GM12878 (cell line): ENCODE measurements at regions not wholly inside any gene's neighbourhood (a gene's known extent, or its start where the extent isn't known, plus 50 kb on each side); places are given as distances from the start of the nearest gene placed in this dataset.

Source experiments
- ATAC-seq: fragments of 200-7000 bp; cut with Tn5 transposase; 3 replicates; pipeline ENCODE4 v1.9.1; 2020; ENCODE audit warnings: mild to moderate bottlenecking, moderate library complexity
- BruUV-seq: library from RNA; stranded (reverse); fragments of 400-500 nt; replicated peaks from 2 replicates; lab custom pipeline; 2021; lab: Mats Ljungman, UMichigan
- CTCF ChIA-PET: fragments of 300-600 bp; sonication (Branson Sonifier 250); formaldehyde crosslinking; extraction: SDS; loops from one replicate; lab custom pipeline; 2021; ENCODE audit warnings: inconsistent platforms; lab: Yijun Ruan, JAX
- POLR2A ChIA-PET: fragments of 350-600 bp; formaldehyde crosslinking; extraction: SDS; loops from one replicate; lab custom pipeline; 2021; ENCODE audit warnings: inconsistent platforms; lab: Charles Lee
- RAD21 ChIA-PET: fragments of 300-600 bp; sonication (Branson Sonifier 250); formaldehyde crosslinking; loops from one replicate; lab custom pipeline; 2023; ENCODE audit warnings: antibody characterized with exemption; ENCODE audit not compliant: unreplicated experiment; lab: Charles Lee
- SMC1A ChIA-PET: fragments of 300-600 bp; sonication (Branson Sonifier 250); formaldehyde crosslinking; loops from one replicate; lab custom pipeline; 2023; ENCODE audit not compliant: unreplicated experiment, uncharacterized antibody; lab: Charles Lee
- DNase-seq: peaks from one replicate; pipeline ENCODE4 v3.0.0-alpha.2; 2011; ENCODE audit warnings: low read depth, low spot score
- FAIRE-seq: peaks from 3 replicates; lab custom pipeline; 2011; peaks lifted over from hg19 to GRCh38; lab: Jason Lieb, UNC
- H2AFZ ChIP-seq: 2 replicates; pipeline ENCODE4 v1.6.0; 2011; ENCODE audit warnings: low read depth, low read length, control low read depth; ENCODE audit not compliant: control insufficient read depth
- H3K27ac ChIP-seq: 2 replicates; pipeline ENCODE4 v1.5.1; 2011; ENCODE audit warnings: control low read depth; ENCODE audit not compliant: control insufficient read depth, insufficient read depth
- H3K27me3 ChIP-seq, 2 experiments: replicated peaks in 1 of 2; 2 replicates each; pipeline versions ENCODE4 v1.6.0 to v1.6.1; 2011; ENCODE audit warnings: low read length in 1 of 2; ENCODE audit not compliant: control insufficient read depth in 2 of 2, insufficient read depth in 2 of 2
- H3K36me3 ChIP-seq, 2 experiments: 2 replicates each; pipeline ENCODE4 v1.5.1; 2011; ENCODE audit warnings: low read length in 1 of 2; ENCODE audit not compliant: control insufficient read depth in 2 of 2, insufficient read depth in 2 of 2
- H3K4me1 ChIP-seq: 2 replicates; pipeline ENCODE4 v1.6.1; 2011; ENCODE audit warnings: mild to moderate bottlenecking, low read length, moderate library complexity, mixed read lengths; ENCODE audit not compliant: control insufficient read depth, insufficient read depth
- H3K4me2 ChIP-seq: 2 replicates; pipeline ENCODE4 v1.6.0; 2011; ENCODE audit warnings: control low read depth; ENCODE audit not compliant: control insufficient read depth, insufficient read depth
- H3K4me3 ChIP-seq: fragments of 200-600 bp; sonication (generic); 2 replicates; pipeline ENCODE4 v1.5.1; 2016
- H3K79me2 ChIP-seq: 2 replicates; pipeline ENCODE4 v1.6.0; 2011; ENCODE audit warnings: low read length; ENCODE audit not compliant: control insufficient read depth, insufficient read depth
- H3K9ac ChIP-seq: 2 replicates; pipeline ENCODE4 v1.8.0; 2011; ENCODE audit warnings: low read length, control low read depth, mixed read lengths; ENCODE audit not compliant: control insufficient read depth, insufficient read depth
- H3K9me3 ChIP-seq: replicated peaks from 3 replicates; pipeline ENCODE4 v1.5.1; 2011; ENCODE audit warnings: mild to moderate bottlenecking, low read length; ENCODE audit not compliant: control insufficient read depth, insufficient read depth
- H4K20me1 ChIP-seq: 2 replicates; pipeline ENCODE4 v1.6.0; 2011; ENCODE audit not compliant: control insufficient read depth, insufficient read depth
- BMI1 ChIP-seq: fragments of 450-650 bp; IDR thresholded peaks from 2 replicates; pipeline ENCODE4 v1.6.1; 2016; ENCODE audit warnings: mild to moderate bottlenecking, moderate library complexity, borderline replicate concordance
- EED ChIP-seq: sonication (generic); IDR thresholded peaks from 2 replicates; pipeline ENCODE4 v1.6.1; 2016; ENCODE audit warnings: antibody characterized with exemption, low read depth
- NR2C1 ChIP-seq: fragments of 450-650 bp; IDR thresholded peaks from 2 replicates; pipeline ENCODE4 v1.6.1; 2017; ENCODE audit warnings: antibody characterized with exemption, mild to moderate bottlenecking, moderate library complexity
- PAX5 ChIP-seq: IDR thresholded peaks from 2 replicates; pipeline ENCODE4 v1.6.1; 2011; ENCODE audit warnings: low read depth, low read length, borderline replicate concordance
- RAD51 ChIP-seq: fragments of 450-650 bp; IDR thresholded peaks from 2 replicates; pipeline ENCODE4 v1.6.1; 2016; ENCODE audit warnings: moderate library complexity, mild to moderate bottlenecking, inconsistent platforms
- ZNF384 ChIP-seq: IDR thresholded peaks from 2 replicates; pipeline ENCODE4 v1.6.1; 2012; ENCODE audit warnings: low read depth, mild to moderate bottlenecking, low read length, improper control_type of control experiment, borderline replicate concordance
- WGBS: methylation state at CpG from one replicate; pipeline ENCODE4 v1.1.6; 2016; ENCODE audit warnings: low lambda C conversion rate; ENCODE audit not compliant: insufficient replicate concordance, insufficient coverage; ENCODE audit errors: missing lambda C conversion rate; 5-methylcytosine and 5-hydroxymethylcytosine counted together
- in situ Hi-C: fragments of 300-500 bp; cut with MboI; formaldehyde crosslinking; loops from 9 replicates; pipeline ENCODE4 v1.14.3; 2018; ENCODE audit warnings: mixed read lengths
- intact Hi-C: fragments of 100-400 bp; cut with micrococcal nuclease; formaldehyde crosslinking; loops from one replicate; pipeline ENCODE4 v1.14.2; 2022; ENCODE audit not compliant: unreplicated experiment
- TF ChIP-seq, protein P1 (sequence below): fragments of 450-650 bp; IDR thresholded peaks from 2 replicates; pipeline ENCODE4 v1.6.1; 2018; ENCODE audit warnings: borderline replicate concordance, mild to moderate bottlenecking; ENCODE audit not compliant: partially characterized antibody
- TF ChIP-seq, protein P2 (sequence below): fragments of 450-650 bp; IDR thresholded peaks from 2 replicates; pipeline ENCODE4 v1.6.1; 2016; ENCODE audit warnings: mild to moderate bottlenecking

DNA sequence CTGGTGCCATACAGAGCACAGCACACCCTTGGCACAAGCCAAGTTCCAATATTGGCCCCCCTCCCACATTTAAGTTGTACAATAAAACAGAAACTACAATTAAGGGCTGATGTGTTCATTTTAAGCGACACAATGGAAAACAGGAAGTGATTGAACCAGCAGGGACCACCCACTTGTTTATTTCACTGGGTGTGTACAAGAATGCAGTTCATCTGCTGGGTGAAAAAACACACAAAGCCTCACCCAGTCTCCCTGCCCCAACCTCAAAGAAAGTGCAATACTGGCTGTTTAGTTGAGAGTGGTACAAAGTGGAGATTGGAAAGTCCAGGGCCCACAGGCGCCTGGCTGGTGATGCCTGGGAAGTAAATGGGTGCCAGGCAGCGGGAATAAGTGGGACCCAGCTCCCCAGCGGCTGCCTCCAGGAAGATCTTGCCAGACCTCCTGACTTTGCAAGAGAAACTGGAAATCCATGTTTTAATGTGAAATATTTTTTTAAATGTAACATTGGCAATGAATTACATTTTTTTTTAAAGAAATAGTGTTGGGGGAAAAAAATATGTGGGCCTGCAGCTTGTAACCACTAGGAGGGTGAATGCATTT, 322.1 kb downstream of the ZNF536 start (continued):
- TF ChIP-seq, protein P1, sequence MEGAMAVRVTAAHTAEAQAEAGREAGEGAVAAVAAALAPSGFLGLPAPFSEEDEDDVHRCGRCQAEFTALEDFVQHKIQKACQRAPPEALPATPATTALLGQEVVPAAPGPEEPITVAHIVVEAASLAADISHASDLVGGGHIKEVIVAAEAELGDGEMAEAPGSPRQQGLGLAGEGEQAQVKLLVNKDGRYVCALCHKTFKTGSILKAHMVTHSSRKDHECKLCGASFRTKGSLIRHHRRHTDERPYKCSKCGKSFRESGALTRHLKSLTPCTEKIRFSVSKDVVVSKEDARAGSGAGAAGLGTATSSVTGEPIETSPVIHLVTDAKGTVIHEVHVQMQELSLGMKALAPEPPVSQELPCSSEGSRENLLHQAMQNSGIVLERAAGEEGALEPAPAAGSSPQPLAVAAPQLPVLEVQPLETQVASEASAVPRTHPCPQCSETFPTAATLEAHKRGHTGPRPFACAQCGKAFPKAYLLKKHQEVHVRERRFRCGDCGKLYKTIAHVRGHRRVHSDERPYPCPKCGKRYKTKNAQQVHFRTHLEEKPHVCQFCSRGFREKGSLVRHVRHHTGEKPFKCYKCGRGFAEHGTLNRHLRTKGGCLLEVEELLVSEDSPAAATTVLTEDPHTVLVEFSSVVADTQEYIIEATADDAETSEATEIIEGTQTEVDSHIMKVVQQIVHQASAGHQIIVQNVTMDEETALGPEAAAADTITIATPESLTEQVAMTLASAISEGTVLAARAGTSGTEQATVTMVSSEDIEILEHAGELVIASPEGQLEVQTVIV = no peak
- no peak for TF ChIP-seq NR2C1
- no peak for TF ChIP-seq BMI1
- TF ChIP-seq, protein P2, sequence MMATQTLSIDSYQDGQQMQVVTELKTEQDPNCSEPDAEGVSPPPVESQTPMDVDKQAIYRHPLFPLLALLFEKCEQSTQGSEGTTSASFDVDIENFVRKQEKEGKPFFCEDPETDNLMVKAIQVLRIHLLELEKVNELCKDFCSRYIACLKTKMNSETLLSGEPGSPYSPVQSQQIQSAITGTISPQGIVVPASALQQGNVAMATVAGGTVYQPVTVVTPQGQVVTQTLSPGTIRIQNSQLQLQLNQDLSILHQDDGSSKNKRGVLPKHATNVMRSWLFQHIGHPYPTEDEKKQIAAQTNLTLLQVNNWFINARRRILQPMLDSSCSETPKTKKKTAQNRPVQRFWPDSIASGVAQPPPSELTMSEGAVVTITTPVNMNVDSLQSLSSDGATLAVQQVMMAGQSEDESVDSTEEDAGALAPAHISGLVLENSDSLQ = no peak
- no peak for TF ChIP-seq RAD51
- TF ChIP-seq EED = no peak
- TF ChIP-seq ZNF384 = no peak

DNA sequence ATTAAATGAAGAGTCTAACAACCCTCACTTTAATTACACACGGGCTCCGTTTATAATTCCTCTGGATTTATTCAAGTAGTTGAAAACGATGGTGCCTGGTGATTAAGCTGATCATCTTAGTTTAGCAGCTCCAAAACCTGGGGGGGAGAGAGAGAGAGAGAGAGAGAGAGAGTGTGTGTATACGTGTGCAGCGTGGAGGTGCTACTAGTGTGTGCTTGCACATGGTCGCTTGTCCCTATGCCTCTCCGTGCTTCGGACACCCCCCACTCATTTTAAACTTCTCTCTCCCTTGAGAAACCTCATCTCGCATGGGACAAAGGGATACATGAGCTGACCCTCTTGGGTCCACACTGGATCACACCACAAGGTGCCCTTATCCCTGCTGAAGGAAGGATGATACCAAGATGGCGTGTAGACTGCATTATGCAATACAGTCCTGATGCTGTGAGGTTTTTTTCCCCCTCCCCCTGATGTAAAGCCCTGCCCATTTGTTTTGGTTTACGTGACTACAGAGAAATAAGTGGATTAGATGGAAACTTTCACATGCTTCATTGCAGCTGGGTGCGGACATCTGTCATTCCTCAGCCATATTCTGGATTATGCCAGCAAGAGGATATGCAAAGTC, 320.8 kb downstream of the ZNF536 start:
- no TSS peak for BruUV-seq
- in situ Hi-C loops = no loop called here
- CTCF ChIA-PET = interaction anchor here (1.0 kb wide), 1 partner anchor 10 kb away, joined by 3 read pairs; no protein-coding TSS in a partner anchor

More for the DNA sequence above, 320.8 kb downstream of the ZNF536 start:
- ChIA-PET POLR2A (no interaction called here), SMC1A (no interaction called here), RAD21 (no interaction called here)
- Histone ChIP-seq H3K4me2 (no peak overlapping the region), H3K27me3 (no peaks in the 10 kb centered on the region), H4K20me1 (no peaks in the 10 kb centered on the region), H3K9ac (no peak overlapping the region), H3K36me3 (no peaks in the 10 kb centered on the region), H3K4me1 (no peaks in the 10 kb centered on the region), H3K4me3 (no peak overlapping the region), H3K27ac (no peak overlapping the region), H2AFZ (no peak overlapping the region), H3K79me2 (no peaks in the 10 kb centered on the region), H3K9me3 (no peaks in the 10 kb centered on the region)
- 15% methylated on average over 12 of the region's 12 CpGs for WGBS
- ATAC-seq (no peak), FAIRE-seq (no peak), DNase-seq (no peak)
- intact Hi-C loops = no loop called here
- TF ChIP-seq PAX5 = no peak
